ENCODE measurements at regions not wholly inside any gene's neighbourhood (a gene's known extent, or its start where the extent isn't known, plus 50 kb on each side); places are given as distances from the start of the nearest gene placed in this dataset.

DNA sequence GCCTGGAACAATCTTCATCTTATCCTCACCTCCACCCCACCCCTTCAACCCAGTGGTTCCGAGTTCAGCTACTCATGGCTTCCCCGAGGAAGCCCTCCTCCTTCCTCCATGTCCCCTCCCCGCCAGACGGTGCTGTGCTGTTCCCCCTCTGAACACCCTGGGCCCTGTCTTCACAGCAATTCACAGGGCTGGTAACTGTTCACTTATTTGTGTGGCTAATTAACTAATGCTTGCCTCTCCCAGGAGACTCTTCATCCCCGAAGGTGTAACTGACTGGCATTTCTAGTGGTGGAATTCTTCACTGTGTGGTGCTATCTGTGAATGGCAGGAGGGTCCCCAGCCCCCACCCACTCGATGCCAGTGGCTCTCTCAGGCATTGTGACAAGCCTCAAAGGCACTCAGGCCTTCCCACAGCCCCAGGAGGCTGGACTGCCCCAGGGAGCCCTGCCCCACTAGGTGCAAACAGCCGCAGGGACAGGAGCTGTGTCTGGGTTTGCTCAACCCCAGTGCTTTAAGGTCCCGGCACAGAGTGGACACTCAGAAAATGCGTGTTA lies 133.7 kb upstream of the ID2 start:
- no peaks in the 10 kb centered on the region for H3K9me3 ChIP-seq (ENCODE audit: control insufficient read depth in 4 of 4, low read length in 3 of 4)
- H3K27ac ChIP-seq (ENCODE audit: low read depth in 1 of 2, low read length in 2 of 2) = no peak overlapping the region
- H3K36me3 ChIP-seq (ENCODE audit: control insufficient read depth in 4 of 4, insufficient read depth in 3 of 4, low read depth in 1 of 4, low read length in 3 of 4) = no peaks in the 10 kb centered on the region
- 92% methylated on average over 9 of the region's 9 CpGs for WGBS
- DNase-seq (ENCODE audit: low spot score) = no peak
- no peak overlapping the region for H3K4me3 ChIP-seq (ENCODE audit: low read depth in 1 of 3, low read length in 3 of 3)
- no peaks in the 10 kb centered on the region for H3K27me3 ChIP-seq (ENCODE audit: control insufficient read depth in 4 of 4, insufficient read depth in 4 of 4, low read length in 3 of 4)
- H3K9ac ChIP-seq (ENCODE audit: low read depth in 1 of 2, low read length in 2 of 2) = no peak overlapping the region
- H3K4me1 ChIP-seq (ENCODE audit: control insufficient read depth in 4 of 4, insufficient read depth in 4 of 4, low read length in 3 of 4) = peaks cover 0 to 4% (median 1%) of the 10 kb centered on the region in 4 donors
- TF ChIP-seq FOXA2 (IDR thresholded peaks at IDR 0.05) = no peak
- no peak for TF ChIP-seq FOXA1 (IDR thresholded peaks at IDR 0.05)
- no peak for TF ChIP-seq JUND (IDR thresholded peaks at IDR 0.05)
- no peak for TF ChIP-seq RXRA (IDR thresholded peaks at IDR 0.05)
- TF ChIP-seq, protein P1, sequence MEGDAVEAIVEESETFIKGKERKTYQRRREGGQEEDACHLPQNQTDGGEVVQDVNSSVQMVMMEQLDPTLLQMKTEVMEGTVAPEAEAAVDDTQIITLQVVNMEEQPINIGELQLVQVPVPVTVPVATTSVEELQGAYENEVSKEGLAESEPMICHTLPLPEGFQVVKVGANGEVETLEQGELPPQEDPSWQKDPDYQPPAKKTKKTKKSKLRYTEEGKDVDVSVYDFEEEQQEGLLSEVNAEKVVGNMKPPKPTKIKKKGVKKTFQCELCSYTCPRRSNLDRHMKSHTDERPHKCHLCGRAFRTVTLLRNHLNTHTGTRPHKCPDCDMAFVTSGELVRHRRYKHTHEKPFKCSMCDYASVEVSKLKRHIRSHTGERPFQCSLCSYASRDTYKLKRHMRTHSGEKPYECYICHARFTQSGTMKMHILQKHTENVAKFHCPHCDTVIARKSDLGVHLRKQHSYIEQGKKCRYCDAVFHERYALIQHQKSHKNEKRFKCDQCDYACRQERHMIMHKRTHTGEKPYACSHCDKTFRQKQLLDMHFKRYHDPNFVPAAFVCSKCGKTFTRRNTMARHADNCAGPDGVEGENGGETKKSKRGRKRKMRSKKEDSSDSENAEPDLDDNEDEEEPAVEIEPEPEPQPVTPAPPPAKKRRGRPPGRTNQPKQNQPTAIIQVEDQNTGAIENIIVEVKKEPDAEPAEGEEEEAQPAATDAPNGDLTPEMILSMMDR (IDR thresholded peaks at IDR 0.05; ENCODE audit: low read depth, low read length, missing input control) = no peak
- TF ChIP-seq, protein P2, sequence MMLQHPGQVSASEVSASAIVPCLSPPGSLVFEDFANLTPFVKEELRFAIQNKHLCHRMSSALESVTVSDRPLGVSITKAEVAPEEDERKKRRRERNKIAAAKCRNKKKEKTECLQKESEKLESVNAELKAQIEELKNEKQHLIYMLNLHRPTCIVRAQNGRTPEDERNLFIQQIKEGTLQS (IDR thresholded peaks at IDR 0.05) = no peak
- TF ChIP-seq HNF4G (IDR thresholded peaks at IDR 0.05) = no peak
- TF ChIP-seq, protein P3, sequence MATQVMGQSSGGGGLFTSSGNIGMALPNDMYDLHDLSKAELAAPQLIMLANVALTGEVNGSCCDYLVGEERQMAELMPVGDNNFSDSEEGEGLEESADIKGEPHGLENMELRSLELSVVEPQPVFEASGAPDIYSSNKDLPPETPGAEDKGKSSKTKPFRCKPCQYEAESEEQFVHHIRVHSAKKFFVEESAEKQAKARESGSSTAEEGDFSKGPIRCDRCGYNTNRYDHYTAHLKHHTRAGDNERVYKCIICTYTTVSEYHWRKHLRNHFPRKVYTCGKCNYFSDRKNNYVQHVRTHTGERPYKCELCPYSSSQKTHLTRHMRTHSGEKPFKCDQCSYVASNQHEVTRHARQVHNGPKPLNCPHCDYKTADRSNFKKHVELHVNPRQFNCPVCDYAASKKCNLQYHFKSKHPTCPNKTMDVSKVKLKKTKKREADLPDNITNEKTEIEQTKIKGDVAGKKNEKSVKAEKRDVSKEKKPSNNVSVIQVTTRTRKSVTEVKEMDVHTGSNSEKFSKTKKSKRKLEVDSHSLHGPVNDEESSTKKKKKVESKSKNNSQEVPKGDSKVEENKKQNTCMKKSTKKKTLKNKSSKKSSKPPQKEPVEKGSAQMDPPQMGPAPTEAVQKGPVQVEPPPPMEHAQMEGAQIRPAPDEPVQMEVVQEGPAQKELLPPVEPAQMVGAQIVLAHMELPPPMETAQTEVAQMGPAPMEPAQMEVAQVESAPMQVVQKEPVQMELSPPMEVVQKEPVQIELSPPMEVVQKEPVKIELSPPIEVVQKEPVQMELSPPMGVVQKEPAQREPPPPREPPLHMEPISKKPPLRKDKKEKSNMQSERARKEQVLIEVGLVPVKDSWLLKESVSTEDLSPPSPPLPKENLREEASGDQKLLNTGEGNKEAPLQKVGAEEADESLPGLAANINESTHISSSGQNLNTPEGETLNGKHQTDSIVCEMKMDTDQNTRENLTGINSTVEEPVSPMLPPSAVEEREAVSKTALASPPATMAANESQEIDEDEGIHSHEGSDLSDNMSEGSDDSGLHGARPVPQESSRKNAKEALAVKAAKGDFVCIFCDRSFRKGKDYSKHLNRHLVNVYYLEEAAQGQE (IDR thresholded peaks at IDR 0.05) = no peak
- no peak for TF ChIP-seq GABPA (IDR thresholded peaks at IDR 0.05 in 1 of 2, conservative IDR thresholded peaks at IDR 0.05 in 1 of 2)
- no peak for TF ChIP-seq SP1 (IDR thresholded peaks at IDR 0.05)
- TF ChIP-seq, protein P4, sequence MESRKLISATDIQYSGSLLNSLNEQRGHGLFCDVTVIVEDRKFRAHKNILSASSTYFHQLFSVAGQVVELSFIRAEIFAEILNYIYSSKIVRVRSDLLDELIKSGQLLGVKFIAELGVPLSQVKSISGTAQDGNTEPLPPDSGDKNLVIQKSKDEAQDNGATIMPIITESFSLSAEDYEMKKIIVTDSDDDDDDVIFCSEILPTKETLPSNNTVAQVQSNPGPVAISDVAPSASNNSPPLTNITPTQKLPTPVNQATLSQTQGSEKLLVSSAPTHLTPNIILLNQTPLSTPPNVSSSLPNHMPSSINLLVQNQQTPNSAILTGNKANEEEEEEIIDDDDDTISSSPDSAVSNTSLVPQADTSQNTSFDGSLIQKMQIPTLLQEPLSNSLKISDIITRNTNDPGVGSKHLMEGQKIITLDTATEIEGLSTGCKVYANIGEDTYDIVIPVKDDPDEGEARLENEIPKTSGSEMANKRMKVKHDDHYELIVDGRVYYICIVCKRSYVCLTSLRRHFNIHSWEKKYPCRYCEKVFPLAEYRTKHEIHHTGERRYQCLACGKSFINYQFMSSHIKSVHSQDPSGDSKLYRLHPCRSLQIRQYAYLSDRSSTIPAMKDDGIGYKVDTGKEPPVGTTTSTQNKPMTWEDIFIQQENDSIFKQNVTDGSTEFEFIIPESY (IDR thresholded peaks at IDR 0.05) = no peak
- TF ChIP-seq RAD21 (IDR thresholded peaks at IDR 0.05) = no peak

DNA sequence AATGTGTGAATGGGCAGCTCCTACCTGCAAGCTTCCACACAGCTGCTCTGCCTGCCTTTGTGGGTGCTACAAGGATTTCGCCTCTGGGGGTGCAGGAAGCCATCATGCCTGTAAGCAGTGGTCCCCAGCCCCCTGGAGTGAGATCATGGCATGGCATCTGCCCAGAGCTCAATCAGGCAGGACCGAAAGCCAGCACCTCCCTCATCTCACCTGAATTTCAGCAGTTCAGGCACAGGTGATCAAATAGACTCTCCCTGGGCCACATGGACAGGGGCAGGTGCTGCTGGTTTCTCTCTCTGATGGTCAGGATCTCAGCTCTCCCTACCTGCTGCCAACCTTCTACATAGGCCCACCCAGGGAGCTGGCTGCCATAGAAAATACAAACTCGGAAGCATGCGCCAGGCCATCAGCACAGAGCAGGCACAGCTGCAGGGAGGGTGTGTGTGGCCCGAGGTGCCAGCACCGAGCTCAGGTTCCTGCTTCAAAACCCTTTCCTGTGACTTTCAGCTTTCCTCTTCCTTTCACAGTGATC lies 133.2 kb upstream of the ID2 start:
- Histone ChIP-seq H3K9ac (ENCODE audit: low read depth in 1 of 2, low read length in 2 of 2) (no peak overlapping the region), H3K4me3 (ENCODE audit: low read depth in 1 of 3, low read length in 3 of 3) (no peak overlapping the region), H3K4me1 (ENCODE audit: control insufficient read depth in 4 of 4, insufficient read depth in 4 of 4, low read length in 3 of 4) (peaks cover 0 to 5% (median 4%) of the 10 kb centered on the region in 4 donors), H3K36me3 (ENCODE audit: control insufficient read depth in 4 of 4, insufficient read depth in 3 of 4, low read depth in 1 of 4, low read length in 3 of 4) (no peaks in the 10 kb centered on the region), H3K9me3 (ENCODE audit: control insufficient read depth in 4 of 4, low read length in 3 of 4) (no peaks in the 10 kb centered on the region), H3K27ac (ENCODE audit: low read depth in 1 of 2, low read length in 2 of 2) (no peak overlapping the region), H3K27me3 (ENCODE audit: control insufficient read depth in 4 of 4, insufficient read depth in 4 of 4, low read length in 3 of 4) (no peaks in the 10 kb centered on the region)
- TF ChIP-seq, protein P4 (IDR thresholded peaks at IDR 0.05) = no peak
- TF ChIP-seq RAD21 (IDR thresholded peaks at IDR 0.05) (no peak), HNF4G (IDR thresholded peaks at IDR 0.05) (no peak), SP1 (IDR thresholded peaks at IDR 0.05) (no peak), GABPA (IDR thresholded peaks at IDR 0.05 in 1 of 2, conservative IDR thresholded peaks at IDR 0.05 in 1 of 2) (no peak)
- TF ChIP-seq, protein P2 (IDR thresholded peaks at IDR 0.05) = no peak
- TF ChIP-seq, protein P3 (IDR thresholded peaks at IDR 0.05) = no peak
- TF ChIP-seq, protein P1 (IDR thresholded peaks at IDR 0.05; ENCODE audit: low read depth, low read length, missing input control) = no peak
- DNase-seq (ENCODE audit: low spot score) = no peak
- WGBS = 96% methylated on average over 6 of the region's 6 CpGs
